ENCODE measurements at regions not wholly inside any gene's neighbourhood (a gene's known extent, or its start where the extent isn't known, plus 50 kb on each side); places are given as distances from the start of the nearest gene placed in this dataset.

DNA sequence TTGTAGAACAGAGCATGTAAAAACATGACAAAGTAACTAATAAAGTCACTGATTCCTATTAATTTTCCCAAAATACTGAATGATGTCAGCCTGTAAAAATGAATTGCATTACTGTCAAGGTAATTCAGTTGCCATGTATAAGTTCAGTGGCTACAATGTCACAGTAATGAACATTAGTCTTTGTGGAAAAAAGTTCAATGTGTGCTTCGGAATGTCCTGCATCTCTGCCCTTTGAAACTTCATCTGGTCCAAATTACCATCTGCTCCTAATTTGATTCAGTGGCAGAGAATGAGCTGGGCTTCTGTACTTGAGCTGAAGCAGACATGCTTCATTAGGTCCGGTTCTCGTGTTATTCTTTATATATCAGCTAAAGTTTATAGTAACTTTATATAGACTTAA is 567.4 kb downstream of the COL12A1 start:
- TF ChIP-seq, protein P1, sequence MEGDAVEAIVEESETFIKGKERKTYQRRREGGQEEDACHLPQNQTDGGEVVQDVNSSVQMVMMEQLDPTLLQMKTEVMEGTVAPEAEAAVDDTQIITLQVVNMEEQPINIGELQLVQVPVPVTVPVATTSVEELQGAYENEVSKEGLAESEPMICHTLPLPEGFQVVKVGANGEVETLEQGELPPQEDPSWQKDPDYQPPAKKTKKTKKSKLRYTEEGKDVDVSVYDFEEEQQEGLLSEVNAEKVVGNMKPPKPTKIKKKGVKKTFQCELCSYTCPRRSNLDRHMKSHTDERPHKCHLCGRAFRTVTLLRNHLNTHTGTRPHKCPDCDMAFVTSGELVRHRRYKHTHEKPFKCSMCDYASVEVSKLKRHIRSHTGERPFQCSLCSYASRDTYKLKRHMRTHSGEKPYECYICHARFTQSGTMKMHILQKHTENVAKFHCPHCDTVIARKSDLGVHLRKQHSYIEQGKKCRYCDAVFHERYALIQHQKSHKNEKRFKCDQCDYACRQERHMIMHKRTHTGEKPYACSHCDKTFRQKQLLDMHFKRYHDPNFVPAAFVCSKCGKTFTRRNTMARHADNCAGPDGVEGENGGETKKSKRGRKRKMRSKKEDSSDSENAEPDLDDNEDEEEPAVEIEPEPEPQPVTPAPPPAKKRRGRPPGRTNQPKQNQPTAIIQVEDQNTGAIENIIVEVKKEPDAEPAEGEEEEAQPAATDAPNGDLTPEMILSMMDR (IDR thresholded peaks at IDR 0.05) = no peak
- no peak for TF ChIP-seq POLR2A (IDR thresholded peaks at IDR 0.05)

Measured in vagina (tissue), 2 donors.